HTR-8/SVneo (cell line): ENCODE measurements at regions not wholly inside any gene's neighbourhood (a gene's known extent, or its start where the extent isn't known, plus 50 kb on each side); places are given as distances from the start of the nearest gene placed in this dataset.

ENCODE experiments used
- DNase-seq: peaks from one replicate; pipeline ENCODE4 v3.0.0; 2011; ENCODE audit warnings: low spot score, mixed read lengths; ENCODE audit not compliant: insufficient read length
- FAIRE-seq: peaks from 2 replicates; lab custom pipeline; 2011; peaks lifted over from hg19 to GRCh38; lab: Jason Lieb, UNC

GRCh38 chr6:43988801-43989200 lies 138.5 kb downstream of the MRPL14 start:
- no peak for FAIRE-seq

GRCh38 chr6:43987838-43988439 lies 139.3 kb downstream of the MRPL14 start:
- no peak for DNase-seq
- FAIRE-seq, result no peak

More at GRCh38 chr6:43988801-43989200, 138.5 kb downstream of the MRPL14 start:
- no peak for DNase-seq

GRCh38 chr6:43986177-43986825 lies 141.0 kb downstream of the MRPL14 start:
- no peak for DNase-seq
- no peak for FAIRE-seq

GRCh38 chr6:43985329-43985728 lies 141.9 kb downstream of the MRPL14 start:
- FAIRE-seq (no peak), DNase-seq (no peak)

- FAIRE-seq, result no peak
- no peak for DNase-seq
These were observed 142.6 kb downstream of the MRPL14 start for GRCh38 chr6:43984442-43985321.

GRCh38 chr6:43983632-43984031 lies 143.6 kb downstream of the MRPL14 start:
- FAIRE-seq (no peak), DNase-seq (no peak)

GRCh38 chr6:43983191-43983590 lies 144.1 kb downstream of the MRPL14 start:
- FAIRE-seq, result no peak
- DNase-seq, result no peak

GRCh38 chr6:43982084-43982625 lies 145.1 kb downstream of the MRPL14 start:
- DNase-seq (no peak), FAIRE-seq (no peak)

GRCh38 chr6:43981363-43981990 lies 145.8 kb downstream of the MRPL14 start:
- FAIRE-seq (no peak), DNase-seq (no peak)

- DNase-seq, result no peak
These were observed 147.1 kb downstream of the MRPL14 start for GRCh38 chr6:43980004-43980795.

GRCh38 chr6:43979525-43979924 lies 147.7 kb downstream of the MRPL14 start:
- DNase-seq (no peak), FAIRE-seq (no peak)

More at GRCh38 chr6:43980004-43980795, 147.1 kb downstream of the MRPL14 start:
- no peak for FAIRE-seq

- DNase-seq (no peak), FAIRE-seq (no peak)
These were observed 148.5 kb downstream of the MRPL14 start for GRCh38 chr6:43978473-43979346.

GRCh38 chr6:43977404-43978111 lies 149.7 kb downstream of the MRPL14 start:
- FAIRE-seq, result no peak
- no peak for DNase-seq

- DNase-seq, result no peak
- no peak for FAIRE-seq
These were observed 150.4 kb downstream of the MRPL14 start for GRCh38 chr6:43976706-43977403.

- no peak for FAIRE-seq
- DNase-seq, result no peak
These were observed 152.5 kb downstream of the MRPL14 start for GRCh38 chr6:43974643-43975230.

- FAIRE-seq, result no peak
- DNase-seq, result no peak
These were observed 153.9 kb downstream of the MRPL14 start for GRCh38 chr6:43973357-43973756.

- FAIRE-seq, result no peak
- no peak for DNase-seq
These were observed 154.3 kb downstream of the MRPL14 start for GRCh38 chr6:43972913-43973300.
